Lung (tissue), 11 donors: ENCODE measurements at regions not wholly inside any gene's neighbourhood (a gene's known extent, or its start where the extent isn't known, plus 50 kb on each side); places are given as distances from the start of the nearest gene placed in this dataset.

ENCODE experiments used
- ATAC-seq: fragments of 200-7000 bp; cut with Tn5 transposase; one replicate; pipeline ENCODE4 v1.9.1; 2020; ENCODE audit warnings: moderate number of reproducible peaks; ENCODE audit not compliant: insufficient read depth, low FRiP score
- DNase-seq, 3 donors: peaks; one replicate each; pipeline ENCODE4 v3.0.0-alpha.2; 2013 to 2017
- H3K27ac ChIP-seq, 2 donors: one replicate each; pipeline ENCODE4 v1.5.1; 2013; ENCODE audit warnings: mild to moderate bottlenecking in 2 of 2, moderate library complexity in 2 of 2, control low read depth in 1 of 2, inconsistent platforms in 1 of 2, low read depth in 1 of 2, low read length in 1 of 2
- H3K27me3 ChIP-seq, 3 donors: one replicate each; pipeline ENCODE4 v1.5.1; 2013; ENCODE audit warnings: low read length in 2 of 3; ENCODE audit not compliant: control insufficient read depth in 3 of 3, insufficient read depth in 3 of 3
- H3K36me3 ChIP-seq, 4 donors: one replicate each; pipeline ENCODE4 v1.5.1; 2013; ENCODE audit warnings: low read length in 4 of 4, mild to moderate bottlenecking in 1 of 4, moderate library complexity in 1 of 4; ENCODE audit not compliant: control insufficient read depth in 4 of 4, insufficient read depth in 4 of 4
- H3K4me1 ChIP-seq, 5 donors: one replicate each; pipeline ENCODE4 v1.5.1; 2013; ENCODE audit warnings: low read length in 5 of 5, mild to moderate bottlenecking in 2 of 5, moderate library complexity in 1 of 5; ENCODE audit not compliant: control insufficient read depth in 5 of 5, insufficient read depth in 5 of 5
- H3K4me3 ChIP-seq: one replicate; pipeline ENCODE4 v1.5.1; 2013; ENCODE audit warnings: mild to moderate bottlenecking, control low read depth, moderate library complexity
- H3K9ac ChIP-seq, 2 donors: one replicate each; pipeline ENCODE4 v1.5.1; 2013; ENCODE audit warnings: low read length in 2 of 2, control low read depth in 1 of 2; ENCODE audit not compliant: insufficient read depth in 1 of 2
- H3K9me3 ChIP-seq, 4 donors: one replicate each; pipeline ENCODE4 v1.5.1; 2013; ENCODE audit warnings: low read length in 3 of 4, mild to moderate bottlenecking in 1 of 4, moderate library complexity in 1 of 4; ENCODE audit not compliant: control insufficient read depth in 4 of 4, insufficient read depth in 3 of 4
- CTCF ChIP-seq: IDR thresholded peaks from 2 replicates; pipeline ENCODE4 v1.5.1; 2012; ENCODE audit warnings: mild to moderate bottlenecking; ENCODE audit errors: control extremely low read depth, extremely low read depth
- WGBS, 2 donors: extraction: QIAGEN DNeasy Blood & Tissue Kit; methylation state at CpG; one replicate each; pipeline ENCODE4 v1.1.7; 2013; 5-methylcytosine and 5-hydroxymethylcytosine counted together
- donor health status: control.
- donor health status: control.
- donor health status: Bipolar disorder and iron deficiency.
- donor health status: healthy.
- donor health status: DM: yes; HTN: yes; CAD: no.

DNA sequence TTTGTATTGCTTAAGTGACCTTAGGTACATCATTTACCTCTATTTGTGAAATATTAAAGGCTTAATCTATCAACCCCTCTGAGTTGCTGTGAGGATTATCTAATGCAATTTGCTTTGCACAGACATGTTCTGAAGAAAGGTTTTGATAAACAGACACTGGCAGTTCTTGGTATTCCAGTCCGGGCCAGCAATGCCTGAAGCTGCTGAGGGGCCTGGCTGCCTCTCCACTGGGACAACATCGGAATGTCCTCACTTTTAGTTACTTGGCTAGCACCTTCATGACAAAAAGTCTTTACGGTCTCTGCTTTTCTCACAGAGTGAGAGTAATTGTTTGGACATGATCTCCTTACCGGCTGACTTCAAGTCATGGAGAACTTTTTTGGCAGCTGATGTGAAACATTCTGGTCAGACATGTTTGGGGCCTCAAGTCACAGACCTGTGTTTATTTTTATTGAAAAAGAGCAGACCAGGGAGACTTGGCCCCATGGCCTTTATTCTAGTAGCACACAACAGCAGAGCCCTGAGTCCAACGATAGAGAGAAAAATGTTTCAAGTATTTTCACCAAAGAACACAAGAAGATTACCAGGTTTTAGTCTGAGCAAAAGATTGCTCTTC is 1112.3 kb upstream of the FANCL start:
- no peak for ATAC-seq
- 47 to 76% methylated on average over 5 of the region's 5 CpGs for WGBS, 2 donors
- Histone ChIP-seq H3K27ac (no peak overlapping the region), H3K36me3 (no peaks in the 10 kb centered on the region), H3K4me3 (no peak overlapping the region), H3K9ac (no peak overlapping the region), H3K4me1 (no peaks in the 10 kb centered on the region), H3K27me3 (no peaks in the 10 kb centered on the region), H3K9me3 (no peaks in the 10 kb centered on the region)
- peak in 1 of 3 donors; percentile 11 for DNase-seq
- TF ChIP-seq CTCF, result no peak

GRCh38 chr2:59342166-59342565 is 1101.0 kb upstream of the FANCL start:
- H3K9ac ChIP-seq, result no peak overlapping the region
- H3K27ac ChIP-seq, result no peak overlapping the region
- no peak for TF ChIP-seq CTCF
- no peaks in the 10 kb centered on the region for H3K27me3 ChIP-seq
- no peaks in the 10 kb centered on the region for H3K36me3 ChIP-seq
- no peaks in the 10 kb centered on the region for H3K9me3 ChIP-seq
- no peak for DNase-seq
- WGBS, 2 donors, result 57 to 69% methylated on average over 1 of the region's 1 CpG
- H3K4me3 ChIP-seq, result no peak overlapping the region
- ATAC-seq, result no peak
- H3K4me1 ChIP-seq, result no peaks in the 10 kb centered on the region

GRCh38 chr2:59339837-59340207 is 1098.7 kb upstream of the FANCL start:
- H3K9ac ChIP-seq, result no peak overlapping the region
- H3K36me3 ChIP-seq, result no peaks in the 10 kb centered on the region
- DNase-seq (no peak), ATAC-seq (no peak)
- H3K9me3 ChIP-seq, result peaks cover 0 to 3% (median 0%) of the 10 kb centered on the region in 4 donors
- no peaks in the 10 kb centered on the region for H3K4me1 ChIP-seq
- WGBS, 2 donors, result 74 to 82% methylated on average over 2 of the region's 2 CpGs
- H3K27ac ChIP-seq, result no peak overlapping the region
- no peak for TF ChIP-seq CTCF
- no peak overlapping the region for H3K4me3 ChIP-seq
- no peaks in the 10 kb centered on the region for H3K27me3 ChIP-seq
